ENCODE measurements at regions not wholly inside any gene's neighbourhood (a gene's known extent, or its start where the extent isn't known, plus 50 kb on each side); places are given as distances from the start of the nearest gene placed in this dataset.
A peak's percentile ranks its signal among the peaks of the same experiment; 100 is the strongest.

DNA sequence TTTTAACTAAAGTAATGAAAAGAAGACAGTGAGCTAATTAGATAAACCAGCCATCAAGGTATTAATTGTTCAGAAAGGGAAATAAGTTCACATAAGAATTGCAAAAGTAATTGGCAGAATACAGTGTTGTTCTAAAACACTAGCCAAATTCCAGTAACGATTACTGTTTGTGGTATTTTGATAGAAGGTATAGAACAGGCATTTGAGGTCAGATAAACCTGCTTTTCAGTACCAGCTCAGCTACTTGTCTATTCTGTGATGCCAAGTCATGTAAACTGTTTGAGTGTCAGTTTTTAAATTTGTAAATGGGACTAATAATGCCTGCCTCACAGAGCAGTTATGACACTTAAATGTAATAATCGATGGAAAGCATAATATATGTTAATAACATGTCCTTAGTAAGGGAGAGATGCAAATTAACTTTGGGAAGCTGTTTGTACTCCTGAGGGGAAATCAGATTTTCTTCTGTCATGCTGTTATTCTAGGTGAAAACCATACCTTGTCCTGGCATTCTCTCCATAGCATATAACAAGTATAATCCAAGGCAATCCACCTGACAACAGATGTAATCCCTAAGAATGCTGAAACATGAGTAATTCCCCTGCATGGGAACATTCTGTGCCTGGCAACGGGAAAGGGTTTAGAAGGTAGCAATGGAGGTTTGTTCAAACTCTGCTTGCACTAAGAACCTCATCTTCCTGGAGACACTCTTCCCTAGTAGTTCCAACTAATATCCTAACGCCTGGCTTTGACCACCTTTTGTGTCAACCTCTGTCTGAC lies 509.5 kb upstream of the PAPPA start:
- 85% methylated on average over 3 of the region's 4 CpGs for WGBS
- no peaks in the 10 kb centered on the region for H3K4me1 ChIP-seq (ENCODE audit: insufficient read depth, low read length)
- H3K9ac ChIP-seq (ENCODE audit: low read depth, low read length): no peak overlapping the region
- no peaks in the 10 kb centered on the region for H3K36me3 ChIP-seq (ENCODE audit: insufficient read depth, low read length)
- no peaks in the 10 kb centered on the region for H3K9me3 ChIP-seq (ENCODE audit: insufficient read depth, low read depth, low read length)
- H3K4me3 ChIP-seq (ENCODE audit: low read length): no peak overlapping the region
- H3K27ac ChIP-seq (ENCODE audit: low read depth, low read length): no peak overlapping the region
- no peaks in the 10 kb centered on the region for H3K27me3 ChIP-seq (ENCODE audit: insufficient read depth, low read length)

DNA sequence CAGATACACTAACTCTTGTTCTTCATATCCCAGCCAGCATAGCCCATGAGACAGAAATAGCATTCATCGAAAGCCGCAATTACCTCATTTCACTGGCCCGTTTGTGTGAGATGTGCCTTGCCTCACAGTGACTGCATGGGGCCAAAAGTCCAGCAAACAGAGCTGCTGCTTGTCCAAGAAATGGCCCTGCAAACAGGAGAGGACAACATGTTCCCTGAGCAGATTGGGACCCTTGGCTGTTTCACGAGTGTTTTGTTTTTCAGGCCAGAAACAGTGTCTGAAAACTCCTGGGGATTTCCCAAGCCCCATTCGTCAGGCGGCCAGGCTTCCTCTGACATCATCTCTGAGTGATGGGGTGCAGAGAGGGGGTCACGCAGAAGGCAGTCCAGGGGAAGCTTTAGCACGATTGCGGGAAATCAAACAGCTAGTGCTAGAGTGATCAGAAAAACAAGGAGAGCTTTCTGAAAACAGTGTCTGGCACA lies 503.6 kb upstream of the PAPPA start:
- Histone ChIP-seq H3K4me1 (ENCODE audit: insufficient read depth, low read length) (no peaks in the 10 kb centered on the region), H3K36me3 (ENCODE audit: insufficient read depth, low read length) (no peaks in the 10 kb centered on the region), H3K27ac (ENCODE audit: low read depth, low read length) (no peak overlapping the region), H3K4me3 (ENCODE audit: low read length) (no peak overlapping the region), H3K27me3 (ENCODE audit: insufficient read depth, low read length) (no peaks in the 10 kb centered on the region), H3K9ac (ENCODE audit: low read depth, low read length) (no peak overlapping the region), H3K9me3 (ENCODE audit: insufficient read depth, low read depth, low read length) (no peaks in the 10 kb centered on the region)
- 92% methylated on average over 9 of the region's 9 CpGs for WGBS

DNA sequence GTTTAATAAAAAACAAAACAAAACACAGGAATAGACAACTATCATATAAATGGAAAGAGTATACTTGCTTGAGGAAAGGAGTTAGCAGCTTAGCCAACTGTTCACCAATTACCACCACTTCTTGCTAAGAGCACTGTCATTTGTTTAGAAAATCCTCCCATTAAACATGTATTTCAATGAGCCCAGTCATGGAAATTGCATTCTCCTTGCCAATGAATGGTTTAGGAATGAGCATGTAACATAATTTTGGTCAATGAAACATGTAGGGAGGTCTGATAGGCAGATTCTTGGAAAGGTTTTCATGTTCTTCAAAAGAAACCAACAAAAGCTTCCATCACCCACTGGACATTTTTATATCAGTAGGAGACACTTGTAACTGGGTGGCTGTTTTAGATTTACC lies 502.8 kb upstream of the PAPPA start:
- Histone ChIP-seq H3K9ac (ENCODE audit: low read depth, low read length) (no peak overlapping the region), H3K27me3 (ENCODE audit: insufficient read depth, low read length) (no peaks in the 10 kb centered on the region), H3K27ac (ENCODE audit: low read depth, low read length) (no peak overlapping the region), H3K4me3 (ENCODE audit: low read length) (no peak overlapping the region), H3K9me3 (ENCODE audit: insufficient read depth, low read depth, low read length) (no peaks in the 10 kb centered on the region), H3K4me1 (ENCODE audit: insufficient read depth, low read length) (no peaks in the 10 kb centered on the region), H3K36me3 (ENCODE audit: insufficient read depth, low read length) (no peaks in the 10 kb centered on the region)

DNA sequence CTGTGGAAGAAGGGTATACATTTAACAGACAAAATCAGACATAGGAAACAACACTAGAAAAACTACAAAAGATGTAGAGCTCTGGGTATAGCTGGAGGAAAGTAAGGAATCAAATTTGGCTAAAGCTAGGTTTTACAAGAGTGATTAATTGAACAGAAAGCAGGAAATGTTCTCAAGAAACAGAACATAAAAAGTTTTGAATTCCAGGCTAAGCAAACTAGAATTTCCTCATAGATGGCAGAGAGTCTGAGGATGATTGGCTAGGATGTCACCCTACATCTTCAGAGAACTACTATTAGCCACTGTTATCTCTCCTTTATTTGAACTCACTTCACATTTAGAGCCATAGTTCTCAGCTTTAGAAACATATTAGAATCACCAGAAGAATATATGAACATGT lies 502.1 kb upstream of the PAPPA start:
- H3K36me3 ChIP-seq (ENCODE audit: insufficient read depth, low read length): no peaks in the 10 kb centered on the region
- no peaks in the 10 kb centered on the region for H3K4me1 ChIP-seq (ENCODE audit: insufficient read depth, low read length)
- H3K9ac ChIP-seq (ENCODE audit: low read depth, low read length): no peak overlapping the region
- no peaks in the 10 kb centered on the region for H3K27me3 ChIP-seq (ENCODE audit: insufficient read depth, low read length)
- H3K9me3 ChIP-seq (ENCODE audit: insufficient read depth, low read depth, low read length): no peaks in the 10 kb centered on the region
- no peak overlapping the region for H3K4me3 ChIP-seq (ENCODE audit: low read length)
- no peak overlapping the region for H3K27ac ChIP-seq (ENCODE audit: low read depth, low read length)

DNA sequence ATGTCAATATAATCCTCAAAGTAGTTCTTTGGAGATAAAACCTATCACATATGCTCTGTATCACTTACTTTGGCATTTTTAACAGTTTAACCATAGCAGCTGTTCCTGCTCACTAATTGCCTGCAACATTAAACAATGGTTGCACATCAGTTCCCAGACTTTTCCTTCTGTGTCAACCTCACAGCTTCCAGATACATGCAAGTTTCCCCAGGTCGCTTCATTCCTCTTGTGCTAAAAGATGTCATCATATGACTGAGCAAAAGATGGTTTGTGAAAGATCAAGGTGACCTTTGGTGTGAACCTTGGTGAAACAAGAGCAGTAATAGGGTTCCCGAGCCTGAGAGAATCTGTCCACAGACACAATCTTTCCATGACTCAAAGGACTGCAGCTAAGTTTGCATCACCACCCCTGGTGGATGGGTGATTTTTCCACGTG lies 500.4 kb upstream of the PAPPA start:
- H3K9me3 ChIP-seq (ENCODE audit: insufficient read depth, low read depth, low read length): no peaks in the 10 kb centered on the region
- no peak overlapping the region for H3K27ac ChIP-seq (ENCODE audit: low read depth, low read length)
- WGBS: 79% methylated on average over 3 of the region's 3 CpGs
- no peaks in the 10 kb centered on the region for H3K4me1 ChIP-seq (ENCODE audit: insufficient read depth, low read length)
- no peaks in the 10 kb centered on the region for H3K36me3 ChIP-seq (ENCODE audit: insufficient read depth, low read length)
- H3K9ac ChIP-seq (ENCODE audit: low read depth, low read length): no peak overlapping the region
- no peak overlapping the region for H3K4me3 ChIP-seq (ENCODE audit: low read length)
- H3K27me3 ChIP-seq (ENCODE audit: insufficient read depth, low read length): no peaks in the 10 kb centered on the region

DNA sequence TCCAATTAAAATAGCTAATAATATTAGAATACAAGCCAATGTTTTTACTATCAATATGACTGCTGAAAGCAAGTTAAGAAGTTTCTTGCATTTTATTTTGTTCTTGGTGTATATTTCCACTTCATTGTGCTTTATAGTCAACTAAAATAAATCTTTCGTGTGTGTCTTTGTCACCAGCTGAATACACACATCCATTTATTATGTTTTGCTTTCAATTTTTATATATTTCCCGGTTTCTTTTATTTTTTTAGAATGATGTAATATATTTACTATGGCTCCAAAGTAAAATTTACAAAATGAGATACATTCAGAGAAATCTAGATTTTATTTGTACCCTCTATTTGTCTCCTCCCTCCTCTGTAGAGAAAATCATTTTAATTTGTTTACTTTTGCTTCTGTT lies 495.9 kb upstream of the PAPPA start:
- no peak overlapping the region for H3K27ac ChIP-seq (ENCODE audit: low read depth, low read length)
- H3K9ac ChIP-seq (ENCODE audit: low read depth, low read length): no peak overlapping the region
- H3K36me3 ChIP-seq (ENCODE audit: insufficient read depth, low read length): no peaks in the 10 kb centered on the region
- H3K9me3 ChIP-seq (ENCODE audit: insufficient read depth, low read depth, low read length): no peaks in the 10 kb centered on the region
- WGBS: no CpG with 5 or more reads among the region's 2 CpGs
- no peaks in the 10 kb centered on the region for H3K4me1 ChIP-seq (ENCODE audit: insufficient read depth, low read length)
- H3K27me3 ChIP-seq (ENCODE audit: insufficient read depth, low read length): no peaks in the 10 kb centered on the region
- no peak overlapping the region for H3K4me3 ChIP-seq (ENCODE audit: low read length)

DNA sequence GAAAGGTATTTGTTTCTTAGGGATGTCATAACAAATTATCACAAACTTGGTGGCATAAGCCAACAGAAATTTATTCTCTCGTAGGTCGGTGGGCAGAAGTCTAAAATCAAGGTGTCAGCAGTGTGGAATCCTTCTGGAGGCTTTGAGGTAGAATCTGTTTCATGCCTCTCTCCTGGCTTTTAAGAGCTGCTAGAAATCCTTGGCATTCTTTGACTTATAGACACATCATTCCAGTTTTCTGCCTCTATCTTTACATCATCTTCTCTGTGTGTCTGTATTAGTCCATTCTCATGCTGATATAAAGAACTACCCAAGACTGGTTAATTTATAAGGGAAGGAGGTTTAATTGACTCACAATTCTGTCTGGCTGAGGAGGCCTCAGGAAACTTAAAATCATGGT lies 488.1 kb upstream of the PAPPA start:
- 88% methylated on average over 2 of the region's 2 CpGs for WGBS
- Histone ChIP-seq H3K27me3 (ENCODE audit: insufficient read depth, low read length) (no peaks in the 10 kb centered on the region), H3K36me3 (ENCODE audit: insufficient read depth, low read length) (no peaks in the 10 kb centered on the region), H3K27ac (ENCODE audit: low read depth, low read length) (no peak overlapping the region), H3K4me1 (ENCODE audit: insufficient read depth, low read length) (no peaks in the 10 kb centered on the region), H3K4me3 (ENCODE audit: low read length) (no peak overlapping the region), H3K9ac (ENCODE audit: low read depth, low read length) (no peak overlapping the region), H3K9me3 (ENCODE audit: insufficient read depth, low read depth, low read length) (no peaks in the 10 kb centered on the region)

DNA sequence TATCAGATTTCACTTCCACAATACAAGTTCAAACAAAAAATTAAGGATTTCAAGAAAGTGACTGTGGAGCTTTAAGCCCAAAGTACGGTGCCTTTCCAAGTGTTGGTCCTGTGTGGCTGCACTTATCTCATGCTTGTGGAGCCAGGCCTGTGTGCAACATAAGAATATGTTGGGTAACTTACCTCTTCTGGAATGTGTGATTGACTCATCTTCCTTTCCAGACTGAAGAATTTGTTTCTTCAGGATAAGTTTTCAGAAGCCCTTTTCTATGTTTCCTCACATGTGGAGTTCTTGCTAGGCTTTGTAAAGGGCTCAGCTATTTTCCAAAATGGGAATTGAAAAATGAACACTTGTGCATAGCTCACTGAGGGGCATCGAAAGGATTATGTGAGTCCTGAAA lies 485.1 kb upstream of the PAPPA start:
- no peaks in the 10 kb centered on the region; the same call in 1 of the 2 replicates for H3K4me1 ChIP-seq (ENCODE audit: insufficient read depth, low read length)
- 94% methylated on average over 2 of the region's 2 CpGs for WGBS
- H3K9ac ChIP-seq (ENCODE audit: low read depth, low read length): no peak overlapping the region

DNA sequence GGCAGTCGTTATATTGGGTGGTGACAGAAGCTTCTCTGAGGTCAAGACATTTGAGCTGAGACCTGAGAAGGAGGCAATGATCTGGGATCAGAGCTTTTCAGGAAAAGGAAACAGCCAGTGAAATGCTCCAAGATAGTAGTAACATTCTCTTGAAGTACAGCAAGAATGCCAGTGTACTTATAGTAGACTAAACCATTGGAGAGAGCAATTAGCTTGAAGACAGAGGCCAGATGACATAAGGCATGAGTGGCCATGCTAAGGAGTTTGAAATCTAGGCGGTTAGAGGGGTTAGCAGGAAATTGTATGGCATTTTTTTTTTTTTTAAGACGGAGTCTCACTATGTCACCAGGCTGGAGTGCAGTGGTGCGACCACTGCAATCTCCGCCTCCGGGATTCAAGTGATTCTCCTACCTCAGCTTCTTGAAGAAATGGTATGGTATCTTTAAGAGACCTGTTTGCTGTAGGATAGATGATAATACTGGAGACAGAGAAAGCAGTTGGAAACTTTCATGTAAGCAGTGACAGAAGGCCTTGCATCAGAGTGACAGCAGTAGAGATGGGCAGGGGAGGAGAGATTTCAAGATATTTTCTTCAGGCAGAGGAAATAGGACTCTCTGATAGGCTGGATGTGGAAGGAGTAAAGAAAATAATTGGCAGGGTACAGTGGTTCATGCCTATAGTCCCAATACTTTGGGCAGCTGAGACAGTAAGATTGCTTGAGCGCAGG lies 482.2 kb upstream of the PAPPA start:
- Histone ChIP-seq H3K9me3 (ENCODE audit: insufficient read depth, low read depth, low read length) (peaks cover 1% of the 10 kb centered on the region; the same call in 1 of the 2 replicates), H3K9ac (ENCODE audit: low read depth, low read length) (no peak overlapping the region), H3K27ac (ENCODE audit: low read depth, low read length) (no peak overlapping the region), H3K36me3 (ENCODE audit: insufficient read depth, low read length) (no peaks in the 10 kb centered on the region), H3K27me3 (ENCODE audit: insufficient read depth, low read length) (no peaks in the 10 kb centered on the region), H3K4me1 (ENCODE audit: insufficient read depth, low read length) (no peaks in the 10 kb centered on the region; the same call in 1 of the 2 replicates), H3K4me3 (ENCODE audit: low read length) (no peak overlapping the region)
- WGBS: 92% methylated on average over 7 of the region's 7 CpGs

More for the DNA sequence above, 485.1 kb upstream of the PAPPA start:
- Histone ChIP-seq H3K4me3 (ENCODE audit: low read length) (no peak overlapping the region), H3K27me3 (ENCODE audit: insufficient read depth, low read length) (no peaks in the 10 kb centered on the region), H3K36me3 (ENCODE audit: insufficient read depth, low read length) (no peaks in the 10 kb centered on the region), H3K27ac (ENCODE audit: low read depth, low read length) (no peak overlapping the region), H3K9me3 (ENCODE audit: insufficient read depth, low read depth, low read length) (no peaks in the 10 kb centered on the region)

DNA sequence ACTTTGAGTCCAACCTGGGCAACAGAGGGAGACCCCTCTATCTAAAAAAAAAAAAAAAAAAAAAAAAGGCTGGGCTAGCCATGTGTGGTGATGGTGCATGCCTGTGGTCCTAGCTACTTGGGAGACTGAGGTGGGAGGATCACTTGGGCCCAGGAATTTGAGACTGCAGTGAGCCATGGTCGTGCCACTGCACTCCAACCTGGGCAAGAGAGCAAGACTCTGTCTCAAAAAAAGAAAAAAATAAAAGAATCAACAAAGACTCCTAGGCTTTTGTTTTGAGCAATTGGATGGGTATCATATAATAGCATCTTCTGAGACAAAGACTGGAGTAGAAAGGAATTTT lies 481.7 kb upstream of the PAPPA start:
- Histone ChIP-seq H3K27ac (ENCODE audit: low read depth, low read length) (no peak overlapping the region), H3K36me3 (ENCODE audit: insufficient read depth, low read length) (no peaks in the 10 kb centered on the region), H3K9me3 (ENCODE audit: insufficient read depth, low read depth, low read length) (peaks cover 7% of the 10 kb centered on the region; the same call in 1 of the 2 replicates), H3K27me3 (ENCODE audit: insufficient read depth, low read length) (no peaks in the 10 kb centered on the region), H3K9ac (ENCODE audit: low read depth, low read length) (no peak overlapping the region), H3K4me3 (ENCODE audit: low read length) (no peak overlapping the region), H3K4me1 (ENCODE audit: insufficient read depth, low read length) (no peaks in the 10 kb centered on the region; the same call in 1 of the 2 replicates)
- 100% methylated on average over 1 of the region's 1 CpG for WGBS

DNA sequence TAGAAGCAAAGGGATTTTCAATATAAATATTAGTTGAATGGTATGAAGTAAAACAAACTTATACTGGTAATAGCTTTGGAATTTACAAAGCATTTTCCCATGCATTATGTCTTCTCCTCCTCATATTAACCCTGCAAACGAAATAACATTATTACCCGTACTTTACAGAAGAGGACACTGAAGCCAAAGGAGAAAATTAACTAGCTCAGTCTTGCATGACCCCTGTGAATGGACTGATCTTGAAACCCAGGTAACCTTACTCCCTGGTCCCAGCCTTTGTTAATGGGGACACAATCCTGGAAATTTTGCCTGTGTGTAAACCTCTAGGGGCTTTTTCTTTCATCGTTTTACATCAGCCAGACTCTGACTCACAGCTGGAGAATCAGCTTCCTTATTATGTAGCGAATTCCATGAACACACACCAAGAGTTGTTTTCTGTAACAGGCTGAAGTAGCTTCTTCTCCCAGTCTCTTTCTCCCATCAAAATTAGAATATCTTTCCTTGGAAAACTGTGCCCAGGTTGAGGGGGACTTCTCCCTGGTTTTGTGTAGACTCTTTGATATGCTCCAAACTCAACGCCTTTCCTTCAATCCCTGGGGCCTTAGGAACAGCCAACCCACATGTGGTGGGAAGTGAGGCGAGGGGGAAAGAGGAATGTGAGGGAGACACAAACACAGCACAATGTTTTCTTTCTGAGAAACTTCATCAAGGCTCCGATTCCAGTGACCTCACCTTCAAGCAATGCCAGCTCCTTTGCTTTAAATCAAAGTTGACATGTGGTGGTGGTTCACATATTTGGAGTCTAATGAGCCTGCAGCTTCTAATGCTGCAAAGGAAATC lies 480.9 kb upstream of the PAPPA start:
- no peaks in the 10 kb centered on the region; the same call in 1 of the 2 replicates for H3K4me1 ChIP-seq (ENCODE audit: insufficient read depth, low read length)
- H3K27me3 ChIP-seq (ENCODE audit: insufficient read depth, low read length): no peaks in the 10 kb centered on the region
- peaks cover 11% of the 10 kb centered on the region; the same call in 1 of the 2 replicates for H3K9me3 ChIP-seq (ENCODE audit: insufficient read depth, low read depth, low read length)
- peak overlapping the region; percentile 42; the same call in 1 of the 2 replicates for H3K9ac ChIP-seq (ENCODE audit: low read depth, low read length)
- no peak overlapping the region for H3K4me3 ChIP-seq (ENCODE audit: low read length)
- WGBS: 78% methylated on average over 7 of the region's 7 CpGs
- H3K36me3 ChIP-seq (ENCODE audit: insufficient read depth, low read length): no peaks in the 10 kb centered on the region
- H3K27ac ChIP-seq (ENCODE audit: low read depth, low read length): no peak overlapping the region
